Right lobe of liver (tissue), 6 donors: ENCODE measurements at regions not wholly inside any gene's neighbourhood (a gene's known extent, or its start where the extent isn't known, plus 50 kb on each side); places are given as distances from the start of the nearest gene placed in this dataset.

Experiments
- ATAC-seq, 4 donors: fragments of 200-7000 bp; cut with Tn5 transposase; one replicate each; pipeline ENCODE4 v1.9.1; 2020; ENCODE audit warnings: mild to moderate bottlenecking in 4 of 4, moderate library complexity in 4 of 4
- DNase-seq, 3 donors: peaks; one replicate each; pipeline ENCODE4 v3.0.0-alpha.2; 2020
- H3K27ac ChIP-seq, 3 donors: fragments of 200-600 bp; one replicate each; pipeline ENCODE4 v1.8.0; 2022
- H3K27me3 ChIP-seq, 2 donors: fragments of 200-600 bp; one replicate each; pipeline ENCODE4 v1.8.0; 2022
- H3K36me3 ChIP-seq, 4 donors: fragments of 200-600 bp; sonication (generic) in 1 of 4; one replicate each; pipeline versions ENCODE4 v1.5.1 to v1.8.0; 2017 to 2022; ENCODE audit warnings: control low read depth in 1 of 4
- H3K4me1 ChIP-seq, 4 donors: fragments of 200-600 bp; sonication (generic) in 1 of 4; one replicate each; pipeline versions ENCODE4 v1.5.1 to v1.8.0; 2017 to 2022; ENCODE audit warnings: control low read depth in 1 of 4
- H3K4me3 ChIP-seq, 3 donors: fragments of 200-600 bp; one replicate each; pipeline ENCODE4 v1.8.0; 2022
- H3K9me3 ChIP-seq, 4 donors: fragments of 200-600 bp; sonication (generic) in 1 of 4; one replicate each; pipeline versions ENCODE4 v1.5.1 to v1.8.0; 2017 to 2022; ENCODE audit warnings: control low read depth in 1 of 4
- CTCF ChIP-seq, 4 donors: fragments of 200-600 bp in 3 of 4; fragments of 450-650 bp in 1 of 4; IDR thresholded peaks; one replicate each; pipeline versions ENCODE4 v1.5.1 to v1.8.0; 2016 to 2022; ENCODE audit warnings: antibody characterized with exemption in 4 of 4, mild to moderate bottlenecking in 2 of 4
- POLR2A ChIP-seq: fragments of 450-650 bp; IDR thresholded peaks from one replicate; pipeline ENCODE4 v1.6.1; 2017; ENCODE audit warnings: antibody characterized with exemption, mild to moderate bottlenecking
- WGBS: methylation state at CpG from one replicate; pipeline ENCODE4 v1.1.6; 2018; ENCODE audit warnings: low coverage, low lambda C conversion rate; ENCODE audit not compliant: insufficient coverage; ENCODE audit errors: missing lambda C conversion rate; 5-methylcytosine and 5-hydroxymethylcytosine counted together
- intact Hi-C, 2 donors: fragments of 100-400 bp; cut with DNase I; formaldehyde crosslinking; loops; one replicate each; pipeline versions ENCODE4 v1.11.2 to v1.14.1; 2022
- donor health status: DM: no; HTN: yes; CAD: no.
- donor health status: DM: no; HTN: no; CAD: no.
- donor health status: DM: no; HTN: no; CAD: no.
- donor health status: DM: no; HTN: yes; CAD: no.
- donor health status: DM: no; HTN: yes; CAD: no.

GRCh38 chr16:47949276-47949675 is 206.5 kb downstream of the ABCC12 start:
- no peak for DNase-seq
- WGBS: 74% methylated on average over 8 of the region's 10 CpGs

GRCh38 chr16:47947723-47948122 is 208.1 kb downstream of the ABCC12 start:
- no peaks in the 10 kb centered on the region for H3K36me3 ChIP-seq
- H3K9me3 ChIP-seq: no peaks in the 10 kb centered on the region
- H3K4me1 ChIP-seq: no peaks in the 10 kb centered on the region
- DNase-seq (no peak), ATAC-seq (no peak)
- H3K4me3 ChIP-seq: no peak overlapping the region
- 41% methylated on average over 3 of the region's 3 CpGs for WGBS
- no peaks in the 10 kb centered on the region for H3K27me3 ChIP-seq
- no peak overlapping the region for H3K27ac ChIP-seq
- TF ChIP-seq POLR2A (no peak), CTCF (IDR thresholded peaks at IDR 0.05) (no peak)
- intact Hi-C loops: no loop called here

More at GRCh38 chr16:47949276-47949675, 206.5 kb downstream of the ABCC12 start:
- Histone ChIP-seq H3K4me3 (no peak overlapping the region), H3K4me1 (no peaks in the 10 kb centered on the region), H3K36me3 (no peaks in the 10 kb centered on the region), H3K27ac (no peak overlapping the region), H3K27me3 (no peaks in the 10 kb centered on the region), H3K9me3 (no peaks in the 10 kb centered on the region)
- TF ChIP-seq CTCF (IDR thresholded peaks at IDR 0.05) (no peak), POLR2A (no peak)
- intact Hi-C loops: no loop called here
- no peak for ATAC-seq

- no peak for DNase-seq
- TF ChIP-seq CTCF (IDR thresholded peaks at IDR 0.05) (no peak), POLR2A (no peak)
- Histone ChIP-seq H3K9me3 (no peaks in the 10 kb centered on the region), H3K4me3 (no peak overlapping the region), H3K4me1 (no peaks in the 10 kb centered on the region), H3K27ac (no peak overlapping the region), H3K36me3 (no peaks in the 10 kb centered on the region), H3K27me3 (no peaks in the 10 kb centered on the region)
- 65% methylated on average over 12 of the region's 13 CpGs for WGBS
- ATAC-seq: no peak
- intact Hi-C loops: no loop called here
Observed at GRCh38 chr16:47946092-47946491, 209.7 kb downstream of the ABCC12 start.

GRCh38 chr16:47944589-47944988 is 211.2 kb downstream of the ABCC12 start:
- H3K27ac ChIP-seq: no peak overlapping the region
- WGBS: 69% methylated on average over 10 of the region's 10 CpGs
- ATAC-seq (no peak), DNase-seq (no peak)
- H3K4me3 ChIP-seq: no peak overlapping the region
- TF ChIP-seq POLR2A (no peak), CTCF (IDR thresholded peaks at IDR 0.05) (no peak)
- H3K9me3 ChIP-seq: no peaks in the 10 kb centered on the region
- H3K36me3 ChIP-seq: no peaks in the 10 kb centered on the region
- H3K4me1 ChIP-seq: no peaks in the 10 kb centered on the region
- intact Hi-C loops: no loop called here
- H3K27me3 ChIP-seq: no peaks in the 10 kb centered on the region

- no peak overlapping the region for H3K27ac ChIP-seq
- no peaks in the 10 kb centered on the region for H3K4me1 ChIP-seq
- no peaks in the 10 kb centered on the region for H3K36me3 ChIP-seq
- ATAC-seq (no peak), DNase-seq (no peak)
- intact Hi-C loops: no loop called here
- TF ChIP-seq POLR2A: no peak
- WGBS: 40% methylated on average over 1 of the region's 6 CpGs
- no peak overlapping the region for H3K4me3 ChIP-seq
- H3K9me3 ChIP-seq: no peaks in the 10 kb centered on the region
- no peaks in the 10 kb centered on the region for H3K27me3 ChIP-seq
Observed at GRCh38 chr16:47943235-47943634, 212.6 kb downstream of the ABCC12 start.
